ENCODE measurements at regions not wholly inside any gene's neighbourhood (a gene's known extent, or its start where the extent isn't known, plus 50 kb on each side); places are given as distances from the start of the nearest gene placed in this dataset.

DNA sequence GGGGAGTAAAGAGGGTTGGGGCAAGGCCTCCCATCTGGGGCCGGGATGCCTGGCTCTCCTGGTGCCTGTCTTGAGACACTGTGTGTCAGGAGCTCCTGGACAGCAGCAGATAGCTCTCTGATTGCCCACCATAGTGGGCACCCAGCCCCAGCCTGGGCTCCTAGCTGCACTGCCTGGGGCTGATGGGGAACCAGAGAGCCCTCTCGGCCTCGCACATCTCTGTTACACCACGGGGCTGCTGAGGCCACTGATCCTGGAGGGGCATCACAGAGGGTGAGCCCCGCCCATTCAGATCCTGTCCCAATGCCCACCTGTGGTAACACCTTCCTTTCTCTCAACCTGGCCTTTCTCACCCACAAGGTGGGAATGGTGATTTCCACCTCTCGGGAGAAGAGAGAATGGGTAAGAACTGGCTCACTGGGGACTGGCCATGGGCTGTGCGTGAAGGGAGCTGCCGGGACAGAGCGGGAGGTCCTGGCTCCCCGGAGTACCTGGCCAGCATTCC lies 135.9 kb downstream of the URI1 start:
- Mint-ChIP-seq H3K27ac (ENCODE audit: unreplicated experiment) (no peak overlapping the region), H3K4me3 (ENCODE audit: unreplicated experiment) (no peak overlapping the region), H3K4me1 (ENCODE audit: unreplicated experiment) (peaks cover 5% of the 10 kb centered on the region), H3K36me3 (ENCODE audit: low read depth, unreplicated experiment) (peaks cover 12% of the 10 kb centered on the region), H3K9me3 (ENCODE audit: unreplicated experiment) (no peaks in the 10 kb centered on the region), H3K27me3 (ENCODE audit: unreplicated experiment) (peaks cover 8% of the 10 kb centered on the region)
- no peak for DNase-seq (ENCODE audit: low spot score)
- TF ChIP-seq, protein P1, sequence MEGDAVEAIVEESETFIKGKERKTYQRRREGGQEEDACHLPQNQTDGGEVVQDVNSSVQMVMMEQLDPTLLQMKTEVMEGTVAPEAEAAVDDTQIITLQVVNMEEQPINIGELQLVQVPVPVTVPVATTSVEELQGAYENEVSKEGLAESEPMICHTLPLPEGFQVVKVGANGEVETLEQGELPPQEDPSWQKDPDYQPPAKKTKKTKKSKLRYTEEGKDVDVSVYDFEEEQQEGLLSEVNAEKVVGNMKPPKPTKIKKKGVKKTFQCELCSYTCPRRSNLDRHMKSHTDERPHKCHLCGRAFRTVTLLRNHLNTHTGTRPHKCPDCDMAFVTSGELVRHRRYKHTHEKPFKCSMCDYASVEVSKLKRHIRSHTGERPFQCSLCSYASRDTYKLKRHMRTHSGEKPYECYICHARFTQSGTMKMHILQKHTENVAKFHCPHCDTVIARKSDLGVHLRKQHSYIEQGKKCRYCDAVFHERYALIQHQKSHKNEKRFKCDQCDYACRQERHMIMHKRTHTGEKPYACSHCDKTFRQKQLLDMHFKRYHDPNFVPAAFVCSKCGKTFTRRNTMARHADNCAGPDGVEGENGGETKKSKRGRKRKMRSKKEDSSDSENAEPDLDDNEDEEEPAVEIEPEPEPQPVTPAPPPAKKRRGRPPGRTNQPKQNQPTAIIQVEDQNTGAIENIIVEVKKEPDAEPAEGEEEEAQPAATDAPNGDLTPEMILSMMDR (IDR thresholded peaks at IDR 0.05; ENCODE audit: unreplicated experiment), result no peak

DNA sequence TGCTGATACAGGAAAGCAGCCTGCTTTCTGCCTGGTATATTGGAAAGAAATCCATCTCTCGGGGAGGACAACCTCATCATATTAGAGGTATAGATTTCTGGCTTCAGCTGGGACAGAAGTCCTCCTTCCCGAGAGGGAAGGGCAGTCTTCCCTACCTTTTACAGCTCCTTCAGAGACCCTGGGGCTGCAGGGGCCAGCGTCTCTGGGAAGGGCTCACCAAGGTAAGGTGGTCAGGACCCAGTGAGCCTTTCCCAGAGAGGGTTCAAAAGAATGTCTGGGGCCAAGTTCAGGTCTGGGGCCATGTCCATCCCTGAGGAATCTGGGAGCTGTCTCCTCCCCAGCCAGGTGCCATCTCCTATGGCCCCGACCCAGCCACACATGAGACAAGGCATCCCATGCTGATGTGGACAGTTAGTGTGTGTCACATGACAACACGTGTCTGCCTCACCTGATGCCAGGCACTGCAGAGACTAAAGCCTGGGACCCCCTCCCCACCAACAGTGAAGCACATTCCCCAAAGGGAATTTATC lies 136.4 kb downstream of the URI1 start:
- H3K27ac Mint-ChIP-seq (ENCODE audit: unreplicated experiment), result no peak overlapping the region
- H3K36me3 Mint-ChIP-seq (ENCODE audit: low read depth, unreplicated experiment), result peaks cover 12% of the 10 kb centered on the region
- no peak for DNase-seq (ENCODE audit: low spot score)
- H3K4me3 Mint-ChIP-seq (ENCODE audit: unreplicated experiment), result no peak overlapping the region
- peaks cover 5% of the 10 kb centered on the region for H3K4me1 Mint-ChIP-seq (ENCODE audit: unreplicated experiment)
- H3K27me3 Mint-ChIP-seq (ENCODE audit: unreplicated experiment), result peaks cover 8% of the 10 kb centered on the region
- no peaks in the 10 kb centered on the region for H3K9me3 Mint-ChIP-seq (ENCODE audit: unreplicated experiment)
- TF ChIP-seq, protein P1 (IDR thresholded peaks at IDR 0.05; ENCODE audit: unreplicated experiment), result no peak

- TF ChIP-seq, protein P1 (IDR thresholded peaks at IDR 0.05; ENCODE audit: unreplicated experiment), result no peak
- H3K36me3 Mint-ChIP-seq (ENCODE audit: low read depth, unreplicated experiment), result peaks cover 12% of the 10 kb centered on the region
- H3K4me1 Mint-ChIP-seq (ENCODE audit: unreplicated experiment), result peaks cover 5% of the 10 kb centered on the region
Measured at GRCh38 chr19:30079200-30079599, 137.2 kb downstream of the URI1 start.

DNA sequence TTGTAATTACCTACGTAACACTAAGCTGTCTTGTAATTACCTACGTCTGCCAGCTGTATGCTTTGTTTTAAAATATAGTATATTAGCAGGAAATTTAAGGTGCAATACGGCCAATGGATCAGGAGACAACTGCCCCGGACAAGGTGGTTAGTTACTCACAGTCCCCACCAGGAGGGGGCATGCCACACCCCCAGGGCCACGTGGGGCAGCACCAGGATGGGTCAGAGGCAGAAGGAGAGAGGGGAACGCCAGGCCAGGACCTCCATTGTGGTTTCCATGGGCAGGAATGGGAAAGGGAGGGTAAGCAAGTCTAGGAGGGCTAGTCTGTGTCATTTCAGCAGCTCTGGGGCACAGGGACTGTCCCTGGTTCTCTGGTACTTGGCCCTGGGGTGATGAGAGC lies 140.1 kb downstream of the URI1 start:
- no peaks in the 10 kb centered on the region for H3K9me3 Mint-ChIP-seq (ENCODE audit: unreplicated experiment)
- no peak overlapping the region for H3K4me3 Mint-ChIP-seq (ENCODE audit: unreplicated experiment)
- no peak for DNase-seq (ENCODE audit: low spot score)
- TF ChIP-seq, protein P1 (IDR thresholded peaks at IDR 0.05; ENCODE audit: unreplicated experiment), result no peak
- peaks cover 8% of the 10 kb centered on the region for H3K36me3 Mint-ChIP-seq (ENCODE audit: low read depth, unreplicated experiment)
- no peak overlapping the region for H3K27ac Mint-ChIP-seq (ENCODE audit: unreplicated experiment)
- peaks cover 8% of the 10 kb centered on the region for H3K27me3 Mint-ChIP-seq (ENCODE audit: unreplicated experiment)
- H3K4me1 Mint-ChIP-seq (ENCODE audit: unreplicated experiment), result peaks cover 8% of the 10 kb centered on the region

More at GRCh38 chr19:30079200-30079599, 137.2 kb downstream of the URI1 start:
- no peak overlapping the region for H3K4me3 Mint-ChIP-seq (ENCODE audit: unreplicated experiment)
- DNase-seq (ENCODE audit: low spot score), result no peak
- no peaks in the 10 kb centered on the region for H3K9me3 Mint-ChIP-seq (ENCODE audit: unreplicated experiment)
- H3K27me3 Mint-ChIP-seq (ENCODE audit: unreplicated experiment), result peaks cover 8% of the 10 kb centered on the region
- no peak overlapping the region for H3K27ac Mint-ChIP-seq (ENCODE audit: unreplicated experiment)

DNA sequence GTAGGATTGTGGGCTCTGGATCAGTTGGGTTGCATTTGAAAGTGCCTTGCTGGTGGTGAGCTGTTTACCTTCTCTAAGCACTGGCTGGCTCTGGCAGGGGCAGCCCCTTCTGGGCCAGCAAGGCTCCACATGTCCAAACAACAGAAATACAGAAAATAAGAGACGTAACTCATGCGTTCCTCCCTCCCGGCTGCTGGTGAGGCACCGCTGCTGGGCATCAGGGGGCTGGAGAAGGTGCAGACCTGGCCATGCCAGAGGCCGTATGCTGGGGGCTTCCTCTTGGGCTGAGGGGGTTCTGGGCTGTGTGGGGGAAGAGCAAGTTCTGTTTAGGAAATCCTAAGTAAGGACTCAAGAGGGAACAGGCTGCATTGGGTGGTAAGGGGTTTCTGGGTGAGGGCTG lies 140.6 kb downstream of the URI1 start:
- TF ChIP-seq, protein P1 (IDR thresholded peaks at IDR 0.05; ENCODE audit: unreplicated experiment), result no peak
- DNase-seq (ENCODE audit: low spot score), result no peak
- H3K27me3 Mint-ChIP-seq (ENCODE audit: unreplicated experiment), result peaks cover 11% of the 10 kb centered on the region

More for the DNA sequence above, 140.6 kb downstream of the URI1 start:
- peaks cover 8% of the 10 kb centered on the region for H3K4me1 Mint-ChIP-seq (ENCODE audit: unreplicated experiment)
- no peaks in the 10 kb centered on the region for H3K9me3 Mint-ChIP-seq (ENCODE audit: unreplicated experiment)
- no peak overlapping the region for H3K27ac Mint-ChIP-seq (ENCODE audit: unreplicated experiment)
- peaks cover 8% of the 10 kb centered on the region for H3K36me3 Mint-ChIP-seq (ENCODE audit: low read depth, unreplicated experiment)
- H3K4me3 Mint-ChIP-seq (ENCODE audit: unreplicated experiment), result no peak overlapping the region
